ENCODE measurements at regions not wholly inside any gene's neighbourhood (a gene's known extent, or its start where the extent isn't known, plus 50 kb on each side); places are given as distances from the start of the nearest gene placed in this dataset.

- H3K27ac ChIP-seq (ENCODE audit: low read length), result no peak overlapping the region
Observed at GRCh38 chr4:103364083-103364482, 165.9 kb upstream of the CENPE start.

GRCh38 chr4:103361926-103362325, 163.8 kb upstream of the CENPE start:
- in situ Hi-C loops (cut with HindIII; ENCODE audit: low pct_unique_long_range_greater_than_20kb, low sequenced_read_pairs), result no loop called here

More at GRCh38 chr4:103364083-103364482, 165.9 kb upstream of the CENPE start:
- no peak overlapping the region for H3K4me3 ChIP-seq (ENCODE audit: low read depth in 2 of 2, low read length in 2 of 2)
- intact Hi-C loops (cut with micrococcal nuclease; ENCODE audit: unreplicated experiment), result no loop called here
- DNase-seq (ENCODE audit: low read depth, low spot score), result no peak
- in situ Hi-C loops (cut with HindIII; ENCODE audit: low pct_unique_long_range_greater_than_20kb, low sequenced_read_pairs), result no loop called here
- H3K27me3 ChIP-seq (ENCODE audit: control insufficient read depth, insufficient read depth, low read length), result no peaks in the 10 kb centered on the region
- ChIA-PET CTCF (no interaction called here), POLR2A (no interaction called here)
- no peak for TF ChIP-seq CTCF (IDR thresholded peaks at IDR 0.05)
- TF ChIP-seq, protein P1, sequence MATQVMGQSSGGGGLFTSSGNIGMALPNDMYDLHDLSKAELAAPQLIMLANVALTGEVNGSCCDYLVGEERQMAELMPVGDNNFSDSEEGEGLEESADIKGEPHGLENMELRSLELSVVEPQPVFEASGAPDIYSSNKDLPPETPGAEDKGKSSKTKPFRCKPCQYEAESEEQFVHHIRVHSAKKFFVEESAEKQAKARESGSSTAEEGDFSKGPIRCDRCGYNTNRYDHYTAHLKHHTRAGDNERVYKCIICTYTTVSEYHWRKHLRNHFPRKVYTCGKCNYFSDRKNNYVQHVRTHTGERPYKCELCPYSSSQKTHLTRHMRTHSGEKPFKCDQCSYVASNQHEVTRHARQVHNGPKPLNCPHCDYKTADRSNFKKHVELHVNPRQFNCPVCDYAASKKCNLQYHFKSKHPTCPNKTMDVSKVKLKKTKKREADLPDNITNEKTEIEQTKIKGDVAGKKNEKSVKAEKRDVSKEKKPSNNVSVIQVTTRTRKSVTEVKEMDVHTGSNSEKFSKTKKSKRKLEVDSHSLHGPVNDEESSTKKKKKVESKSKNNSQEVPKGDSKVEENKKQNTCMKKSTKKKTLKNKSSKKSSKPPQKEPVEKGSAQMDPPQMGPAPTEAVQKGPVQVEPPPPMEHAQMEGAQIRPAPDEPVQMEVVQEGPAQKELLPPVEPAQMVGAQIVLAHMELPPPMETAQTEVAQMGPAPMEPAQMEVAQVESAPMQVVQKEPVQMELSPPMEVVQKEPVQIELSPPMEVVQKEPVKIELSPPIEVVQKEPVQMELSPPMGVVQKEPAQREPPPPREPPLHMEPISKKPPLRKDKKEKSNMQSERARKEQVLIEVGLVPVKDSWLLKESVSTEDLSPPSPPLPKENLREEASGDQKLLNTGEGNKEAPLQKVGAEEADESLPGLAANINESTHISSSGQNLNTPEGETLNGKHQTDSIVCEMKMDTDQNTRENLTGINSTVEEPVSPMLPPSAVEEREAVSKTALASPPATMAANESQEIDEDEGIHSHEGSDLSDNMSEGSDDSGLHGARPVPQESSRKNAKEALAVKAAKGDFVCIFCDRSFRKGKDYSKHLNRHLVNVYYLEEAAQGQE (IDR thresholded peaks at IDR 0.05; ENCODE audit: insufficient read depth in 1 of 2, low read depth in 2 of 2, low read length in 1 of 2), result no peak
- TF ChIP-seq SIN3A (IDR thresholded peaks at IDR 0.05; ENCODE audit: borderline replicate concordance, insufficient read depth, low read depth, low read length), result no peak
- no peak for TF ChIP-seq POLR2AphosphoS5 (IDR thresholded peaks at IDR 0.05; ENCODE audit: low read depth, low read length)
- no peak for TF ChIP-seq TCF7L2 (IDR thresholded peaks at IDR 0.05; ENCODE audit: low read depth, low read length)
- H3K4me1 ChIP-seq (ENCODE audit: control insufficient read depth, insufficient read depth, low read length), result no peaks in the 10 kb centered on the region
- no peaks in the 10 kb centered on the region for H3K36me3 ChIP-seq (ENCODE audit: control insufficient read depth, insufficient read depth, low read length)
- no peaks in the 10 kb centered on the region for H3K9me3 ChIP-seq (ENCODE audit: control insufficient read depth, insufficient read depth, low read depth, low read length)
- no peak for ATAC-seq
- BruUV-seq (replicated peaks), result no TSS peak

More at GRCh38 chr4:103361926-103362325, 163.8 kb upstream of the CENPE start:
- POLR2A ChIA-PET, result no interaction called here
- DNase-seq (ENCODE audit: low read depth, low spot score), result no peak
- BruUV-seq (replicated peaks), result no TSS peak
- Histone ChIP-seq H3K36me3 (ENCODE audit: control insufficient read depth, insufficient read depth, low read length) (no peaks in the 10 kb centered on the region), H3K9me3 (ENCODE audit: control insufficient read depth, insufficient read depth, low read depth, low read length) (no peaks in the 10 kb centered on the region), H3K4me3 (ENCODE audit: low read depth in 2 of 2, low read length in 2 of 2) (no peak overlapping the region), H3K4me1 (ENCODE audit: control insufficient read depth, insufficient read depth, low read length) (no peaks in the 10 kb centered on the region), H3K27ac (ENCODE audit: low read length) (no peak overlapping the region), H3K27me3 (ENCODE audit: control insufficient read depth, insufficient read depth, low read length) (no peaks in the 10 kb centered on the region)
- CTCF ChIA-PET, result no interaction called here
- TF ChIP-seq POLR2AphosphoS5 (IDR thresholded peaks at IDR 0.05; ENCODE audit: low read depth, low read length), result no peak
- TF ChIP-seq, protein P1 (IDR thresholded peaks at IDR 0.05; ENCODE audit: insufficient read depth in 1 of 2, low read depth in 2 of 2, low read length in 1 of 2), result no peak
- no peak for TF ChIP-seq TCF7L2 (IDR thresholded peaks at IDR 0.05; ENCODE audit: low read depth, low read length)
- TF ChIP-seq SIN3A (IDR thresholded peaks at IDR 0.05; ENCODE audit: borderline replicate concordance, insufficient read depth, low read depth, low read length), result no peak
- TF ChIP-seq CTCF (IDR thresholded peaks at IDR 0.05), result no peak
- no peak for ATAC-seq
- intact Hi-C loops (cut with micrococcal nuclease; ENCODE audit: unreplicated experiment), result no loop called here
